ENCODE measurements at regions not wholly inside any gene's neighbourhood (a gene's known extent, or its start where the extent isn't known, plus 50 kb on each side); places are given as distances from the start of the nearest gene placed in this dataset.

DNA sequence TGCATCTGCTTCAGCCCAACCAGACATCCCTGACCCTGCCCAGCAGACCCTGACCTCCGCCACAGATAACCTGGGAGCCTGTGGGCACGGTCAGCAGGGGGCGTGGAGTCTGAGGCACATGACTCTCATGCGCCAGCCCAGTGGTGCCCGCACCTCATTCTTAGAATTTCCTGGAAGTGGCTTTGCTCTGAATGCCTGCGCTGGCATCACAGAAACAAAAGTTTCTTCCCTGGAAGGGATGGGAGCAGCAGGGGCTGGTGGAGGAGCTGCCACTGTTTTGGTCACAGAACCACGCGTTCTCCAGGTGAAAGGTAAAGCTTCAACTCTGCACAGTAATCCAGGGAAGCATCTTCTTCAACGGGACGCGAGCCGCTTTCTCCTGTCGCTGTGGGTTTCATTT, 67.9 kb upstream of the DUSP22 start:
- in situ Hi-C loops (cut with HindIII; ENCODE audit: low sequenced_read_pairs) = no loop called here

- in situ Hi-C loops (cut with HindIII; ENCODE audit: low sequenced_read_pairs) = no loop called here
These were observed 67.1 kb upstream of the DUSP22 start for GRCh38 chr6:225121-225721.

GRCh38 chr6:225907-226306, 66.4 kb upstream of the DUSP22 start:
- in situ Hi-C loops (cut with HindIII; ENCODE audit: low sequenced_read_pairs) = no loop called here

DNA sequence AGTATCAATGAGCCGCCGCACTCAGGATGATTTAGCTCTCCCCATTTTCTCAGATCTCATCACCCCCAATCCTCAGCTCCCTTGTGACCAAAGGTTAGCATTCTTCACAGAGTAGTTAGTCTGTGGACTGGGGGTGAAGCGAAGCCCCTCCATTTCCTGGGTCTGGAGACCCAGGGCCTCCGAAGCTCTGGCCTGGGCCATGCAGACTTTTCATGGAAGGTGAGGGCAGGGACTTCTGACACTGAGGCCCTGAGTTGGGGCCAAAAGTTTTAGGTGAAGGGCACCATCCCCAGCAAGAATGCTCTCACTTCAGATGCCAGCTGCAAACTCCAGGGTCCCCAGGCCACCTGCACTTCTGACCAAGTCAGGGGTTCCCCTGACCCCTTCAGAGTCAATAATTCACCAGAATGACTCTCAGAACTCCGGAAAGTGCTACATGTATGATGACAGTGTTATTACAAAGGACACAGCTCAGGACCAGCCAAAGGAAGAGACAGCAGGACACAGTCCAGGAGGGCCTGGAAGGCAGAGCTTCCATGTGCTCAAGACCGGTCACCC, 65.7 kb upstream of the DUSP22 start:
- in situ Hi-C loops (cut with HindIII; ENCODE audit: low sequenced_read_pairs) = no loop called here

GRCh38 chr6:227074-227782, 65.1 kb upstream of the DUSP22 start:
- in situ Hi-C loops (cut with HindIII; ENCODE audit: low sequenced_read_pairs) = no loop called here

- in situ Hi-C loops (cut with HindIII; ENCODE audit: low sequenced_read_pairs) = no loop called here
These were observed 64.4 kb upstream of the DUSP22 start for GRCh38 chr6:227812-228338.

- in situ Hi-C loops (cut with HindIII; ENCODE audit: low sequenced_read_pairs) = no loop called here
These were observed 63.2 kb upstream of the DUSP22 start for GRCh38 chr6:228881-229651.

- in situ Hi-C loops (cut with HindIII; ENCODE audit: low sequenced_read_pairs) = loop anchor here (5.0 kb wide), 2 partner anchors 49 to 76 kb away; no protein-coding TSS in a partner anchor
These were observed 60.5 kb upstream of the DUSP22 start for GRCh38 chr6:231779-232178.

GRCh38 chr6:232982-233640, 59.2 kb upstream of the DUSP22 start:
- in situ Hi-C loops (cut with HindIII; ENCODE audit: low sequenced_read_pairs) = loop anchor here (5.0 kb wide), 2 partner anchors 51 to 74 kb away; no protein-coding TSS in a partner anchor

DNA sequence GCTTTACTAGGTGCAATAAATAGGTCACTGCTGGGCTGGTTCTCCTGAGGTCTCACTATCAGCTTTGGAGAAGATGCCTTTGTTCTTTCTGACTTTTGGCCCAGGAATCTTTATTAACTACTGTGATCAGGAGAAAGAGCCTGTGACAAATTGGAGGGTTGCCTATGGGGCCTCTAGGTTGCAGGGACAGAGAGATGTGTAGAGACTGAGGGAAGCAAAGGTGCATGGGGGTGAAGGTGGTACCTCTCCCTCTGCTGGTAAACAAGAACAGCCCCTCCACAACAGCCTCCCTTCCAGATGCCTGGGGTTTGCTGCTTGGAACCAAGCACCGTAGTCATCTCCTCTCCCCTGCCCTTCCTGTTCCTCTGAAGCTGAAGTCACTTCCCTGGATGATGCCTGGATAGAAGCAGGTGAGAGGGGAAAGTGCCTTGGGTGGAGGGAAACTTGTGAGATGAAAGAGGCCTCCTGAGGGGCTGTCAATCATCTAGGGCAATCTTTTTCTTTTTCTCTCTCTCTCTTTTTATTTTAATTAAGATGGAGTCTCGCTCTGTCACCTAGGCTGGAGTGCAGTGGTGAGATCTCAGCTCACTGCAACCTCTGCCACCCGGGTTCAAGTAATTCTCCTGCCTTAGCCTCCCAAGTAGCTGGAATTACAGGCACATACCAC, 57.4 kb upstream of the DUSP22 start:
- in situ Hi-C loops (cut with HindIII; ENCODE audit: low sequenced_read_pairs) = loop anchor here (5.0 kb wide), 2 partner anchors 53 to 72 kb away; no protein-coding TSS in a partner anchor

DNA sequence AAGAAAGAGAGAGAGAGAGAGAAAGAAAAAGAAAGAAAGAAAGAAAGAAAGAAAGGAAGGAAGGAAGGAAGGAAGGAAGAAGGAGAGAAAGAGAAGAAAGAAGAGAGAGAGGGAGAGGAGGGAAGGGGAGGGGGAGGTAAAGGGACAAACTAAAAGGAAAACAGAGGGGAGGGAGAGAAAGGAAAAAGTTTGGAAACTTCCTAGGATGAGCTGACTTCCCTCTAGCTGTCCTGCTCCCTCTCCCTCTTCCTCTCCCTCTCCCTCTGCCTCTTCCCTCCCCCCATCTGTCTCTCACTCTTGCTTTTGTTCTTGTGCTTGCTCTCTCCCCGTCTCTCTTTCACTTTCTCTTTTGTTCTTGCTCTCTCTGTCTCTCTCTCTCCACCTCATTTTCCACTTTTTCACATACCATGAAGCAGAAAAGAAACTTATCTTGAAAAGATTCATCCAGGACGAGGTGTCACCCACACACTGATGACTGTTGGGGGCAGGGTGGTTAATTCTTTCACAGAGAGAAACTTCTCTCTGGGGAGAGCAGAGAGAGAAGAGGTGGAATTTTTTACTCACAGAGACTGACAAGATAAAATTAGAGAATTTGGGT, 56.4 kb upstream of the DUSP22 start:
- in situ Hi-C loops (cut with HindIII; ENCODE audit: low sequenced_read_pairs) = no loop called here

DNA sequence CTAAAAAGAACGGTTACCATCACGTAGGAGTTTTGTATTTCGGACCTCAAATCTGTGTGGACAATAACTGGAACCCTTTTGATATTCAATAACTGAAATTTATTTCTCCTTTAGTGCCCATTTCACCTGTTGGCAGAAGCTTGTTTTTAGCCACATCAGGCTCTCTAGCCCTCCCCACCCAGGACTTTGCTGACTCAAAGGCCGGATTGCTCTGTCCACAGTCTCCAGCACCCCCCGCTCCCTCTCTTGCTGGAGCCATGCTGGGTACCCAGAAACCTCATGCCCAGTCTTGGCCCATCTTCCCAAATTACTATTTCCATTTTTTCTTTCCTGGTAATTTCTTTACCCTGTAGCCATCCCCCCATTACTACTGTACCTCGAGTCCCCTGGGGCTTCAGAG, 55.8 kb upstream of the DUSP22 start:
- in situ Hi-C loops (cut with HindIII; ENCODE audit: low sequenced_read_pairs) = no loop called here

DNA sequence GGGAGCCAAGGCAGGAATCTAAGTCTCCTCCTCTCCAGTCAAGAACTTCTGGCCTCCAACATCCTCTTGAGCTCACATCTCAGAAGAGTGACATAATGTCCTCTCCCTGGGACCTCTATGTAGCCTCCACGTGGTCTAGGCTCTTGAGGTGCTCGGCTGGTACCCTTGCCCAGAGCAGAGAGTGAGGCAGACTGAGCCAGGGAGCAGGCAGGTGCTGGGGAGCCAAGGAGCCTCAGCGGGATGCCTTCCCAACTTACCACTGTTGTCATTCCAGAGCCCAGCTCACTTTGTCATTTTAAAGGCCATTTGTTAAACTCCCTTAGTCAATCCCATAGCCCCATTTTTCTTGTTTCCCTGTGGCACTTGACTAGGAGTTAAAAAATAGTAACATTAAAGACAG, 52.1 kb upstream of the DUSP22 start:
- in situ Hi-C loops (cut with HindIII; ENCODE audit: low sequenced_read_pairs) = no loop called here

DNA sequence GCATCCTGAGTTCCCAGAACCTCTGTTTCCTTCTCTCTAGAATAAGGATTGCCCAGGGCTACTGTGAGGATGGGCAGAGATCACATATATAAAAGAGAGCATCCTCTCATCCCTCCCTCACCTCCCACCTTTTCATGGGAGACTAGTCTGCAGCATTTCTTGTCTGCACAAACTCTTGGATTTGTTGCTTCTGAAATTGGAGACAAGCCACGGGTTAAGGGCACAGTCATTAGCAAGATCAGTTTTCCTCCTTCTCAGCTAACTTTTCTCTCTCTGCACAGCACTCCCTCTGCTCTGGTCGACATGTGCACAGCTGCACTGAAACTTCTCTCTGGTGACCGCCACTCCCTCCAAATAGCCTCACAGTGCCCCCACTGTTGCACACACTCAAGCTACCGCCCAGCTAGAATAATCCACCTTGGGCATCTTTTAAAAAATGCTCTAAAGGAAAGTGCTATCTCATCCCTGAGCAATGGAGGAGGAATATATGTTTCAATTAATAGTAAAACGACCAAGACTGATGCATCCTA, 50.9 kb upstream of the DUSP22 start:
- in situ Hi-C loops (cut with HindIII; ENCODE audit: low sequenced_read_pairs) = no loop called here

Data from endothelial cell of hepatic sinusoid (primary cell).